PFSK-1 (cell line): ENCODE measurements at regions not wholly inside any gene's neighbourhood (a gene's known extent, or its start where the extent isn't known, plus 50 kb on each side); places are given as distances from the start of the nearest gene placed in this dataset.

Source experiments
- FOXP2 ChIP-seq: optimal IDR thresholded peaks from 2 replicates; pipeline ENCODE3; 2011; ENCODE audit warnings: borderline replicate concordance, control low read depth, inconsistent platforms; ENCODE audit not compliant: insufficient read depth; ENCODE audit errors: extremely low read length, extremely low read depth
- POLR2AphosphoS5 ChIP-seq: IDR thresholded peaks from 2 replicates; pipeline ENCODE4 v1.6.1; 2012; ENCODE audit warnings: low read depth, mild to moderate bottlenecking, control low read depth, low read length, moderate library complexity
- SIN3A ChIP-seq: IDR thresholded peaks from 2 replicates; pipeline ENCODE4 v1.6.1; 2012; ENCODE audit warnings: mild to moderate bottlenecking, low read length, moderate library complexity, borderline replicate concordance; ENCODE audit not compliant: insufficient read depth
- TAF1 ChIP-seq: IDR thresholded peaks from 2 replicates; pipeline ENCODE4 v1.6.1; 2012; ENCODE audit warnings: low read length, control low read depth, borderline replicate concordance; ENCODE audit not compliant: insufficient read depth
- TF ChIP-seq, protein P1 (sequence below), 2 experiments: IDR thresholded peaks; 2 replicates each; pipeline versions ENCODE4 v1.6.1 to v1.8.0; 2011 to 2012; ENCODE audit warnings: low read depth in 2 of 2, low read length in 2 of 2, control low read depth in 1 of 2, inconsistent platforms in 1 of 2, mild to moderate bottlenecking in 1 of 2, moderate library complexity in 1 of 2; ENCODE audit not compliant: insufficient read depth in 1 of 2

DNA sequence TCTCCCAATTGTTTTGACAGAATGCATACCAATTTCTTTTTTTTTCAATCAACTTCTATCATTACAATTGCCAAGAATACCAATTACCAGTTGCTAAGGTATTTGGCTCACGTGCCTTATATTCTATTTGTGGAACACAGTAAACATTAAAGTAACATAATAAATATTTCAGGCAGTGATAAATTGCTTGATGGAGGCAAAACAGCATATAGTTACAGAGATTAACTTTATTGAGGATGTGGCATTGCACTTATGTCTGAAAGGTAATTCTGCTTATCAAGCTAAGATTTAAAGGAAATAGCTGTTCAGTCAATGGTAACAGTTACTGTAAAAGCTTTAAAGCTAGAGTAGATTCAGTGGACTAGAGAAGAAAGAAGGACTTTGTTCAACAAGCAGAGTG lies 1107.8 kb downstream of the FSCB start:
- no peak for TF ChIP-seq POLR2AphosphoS5
- no peak for TF ChIP-seq TAF1
- TF ChIP-seq SIN3A = no peak
- TF ChIP-seq, protein P1, sequence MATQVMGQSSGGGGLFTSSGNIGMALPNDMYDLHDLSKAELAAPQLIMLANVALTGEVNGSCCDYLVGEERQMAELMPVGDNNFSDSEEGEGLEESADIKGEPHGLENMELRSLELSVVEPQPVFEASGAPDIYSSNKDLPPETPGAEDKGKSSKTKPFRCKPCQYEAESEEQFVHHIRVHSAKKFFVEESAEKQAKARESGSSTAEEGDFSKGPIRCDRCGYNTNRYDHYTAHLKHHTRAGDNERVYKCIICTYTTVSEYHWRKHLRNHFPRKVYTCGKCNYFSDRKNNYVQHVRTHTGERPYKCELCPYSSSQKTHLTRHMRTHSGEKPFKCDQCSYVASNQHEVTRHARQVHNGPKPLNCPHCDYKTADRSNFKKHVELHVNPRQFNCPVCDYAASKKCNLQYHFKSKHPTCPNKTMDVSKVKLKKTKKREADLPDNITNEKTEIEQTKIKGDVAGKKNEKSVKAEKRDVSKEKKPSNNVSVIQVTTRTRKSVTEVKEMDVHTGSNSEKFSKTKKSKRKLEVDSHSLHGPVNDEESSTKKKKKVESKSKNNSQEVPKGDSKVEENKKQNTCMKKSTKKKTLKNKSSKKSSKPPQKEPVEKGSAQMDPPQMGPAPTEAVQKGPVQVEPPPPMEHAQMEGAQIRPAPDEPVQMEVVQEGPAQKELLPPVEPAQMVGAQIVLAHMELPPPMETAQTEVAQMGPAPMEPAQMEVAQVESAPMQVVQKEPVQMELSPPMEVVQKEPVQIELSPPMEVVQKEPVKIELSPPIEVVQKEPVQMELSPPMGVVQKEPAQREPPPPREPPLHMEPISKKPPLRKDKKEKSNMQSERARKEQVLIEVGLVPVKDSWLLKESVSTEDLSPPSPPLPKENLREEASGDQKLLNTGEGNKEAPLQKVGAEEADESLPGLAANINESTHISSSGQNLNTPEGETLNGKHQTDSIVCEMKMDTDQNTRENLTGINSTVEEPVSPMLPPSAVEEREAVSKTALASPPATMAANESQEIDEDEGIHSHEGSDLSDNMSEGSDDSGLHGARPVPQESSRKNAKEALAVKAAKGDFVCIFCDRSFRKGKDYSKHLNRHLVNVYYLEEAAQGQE (IDR thresholded peaks at IDR 0.05; ENCODE audit: insufficient read depth in 1 of 2, low read depth in 2 of 2, low read length in 2 of 2) = no peak
- no peak for TF ChIP-seq FOXP2
